GM18951 (cell line): ENCODE measurements at regions not wholly inside any gene's neighbourhood (a gene's known extent, or its start where the extent isn't known, plus 50 kb on each side); places are given as distances from the start of the nearest gene placed in this dataset.

Source experiments
- POLR2A ChIP-seq: IDR thresholded peaks from 4 replicates; pipeline ENCODE4 v1.6.1; 2011; ENCODE audit warnings: mild to moderate bottlenecking; ENCODE audit not compliant: insufficient read length, insufficient read depth; ENCODE audit errors: extremely low read depth
- in situ Hi-C: fragments of 300-500 bp; cut with MboI; formaldehyde crosslinking; loops from one replicate; pipeline ENCODE4 v1.12.0; 2022; ENCODE audit warnings: low sequenced_read_pairs, mixed read lengths, inconsistent platforms; ENCODE audit not compliant: unreplicated experiment

DNA sequence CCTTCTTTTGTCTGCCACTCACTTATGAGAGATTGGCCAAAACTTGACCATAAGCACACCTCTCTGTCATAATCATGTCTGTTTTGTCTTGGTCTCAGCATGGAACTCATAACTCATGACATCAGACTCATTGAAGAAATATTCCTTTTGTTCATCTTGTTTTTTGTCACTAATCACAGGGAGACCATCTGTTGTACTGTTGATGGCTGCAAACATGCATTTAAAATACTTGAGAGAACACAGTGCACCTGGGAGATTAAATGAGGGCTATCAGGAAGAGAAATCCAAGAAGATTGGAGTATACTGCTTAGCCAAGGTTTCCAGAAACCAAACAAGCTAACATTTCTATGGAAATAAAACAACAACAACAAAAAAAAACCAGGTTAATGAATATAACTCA, 689.7 kb downstream of the EPM2A start:
- in situ Hi-C loops = no loop called here
- TF ChIP-seq POLR2A = no peak

DNA sequence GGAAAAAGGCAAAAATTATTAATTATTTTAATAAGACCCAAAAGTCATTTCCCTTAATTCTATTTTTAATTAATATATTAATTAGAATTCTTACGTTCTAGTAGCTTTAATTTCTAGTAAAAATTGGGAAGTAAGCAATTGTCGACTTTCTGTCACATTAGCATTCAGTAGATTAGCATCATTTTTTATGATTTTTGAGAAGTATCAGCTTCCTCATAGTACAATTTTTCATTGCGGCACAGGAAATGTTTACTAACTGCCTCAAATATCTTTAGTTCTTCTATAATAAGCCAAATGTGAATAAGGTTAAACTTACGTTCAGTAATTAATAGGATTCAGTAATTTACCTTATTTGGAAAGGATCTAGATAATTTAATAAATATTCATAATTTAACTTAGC, 687.4 kb downstream of the EPM2A start:
- TF ChIP-seq POLR2A = no peak
- in situ Hi-C loops = no loop called here

DNA sequence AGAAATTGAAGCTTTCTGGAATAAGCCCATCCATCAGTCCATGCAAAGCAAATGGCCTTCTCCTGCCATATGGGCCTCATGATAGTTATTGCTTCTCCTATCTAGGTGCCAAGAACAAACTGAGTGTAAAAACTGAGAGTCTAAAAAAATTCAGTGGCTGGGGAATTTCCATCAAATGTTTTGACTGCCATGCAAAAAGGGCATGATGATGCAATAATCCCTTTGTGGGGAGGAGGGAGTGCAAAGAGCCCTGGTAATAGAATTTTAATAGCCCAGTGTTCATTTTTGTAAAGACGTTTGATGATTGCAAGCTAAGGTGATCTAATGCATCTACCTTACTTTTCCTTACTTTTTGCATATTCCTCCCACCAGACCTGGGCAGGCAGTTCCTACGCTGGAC, 683.7 kb downstream of the EPM2A start:
- no peak for TF ChIP-seq POLR2A
- in situ Hi-C loops = no loop called here

DNA sequence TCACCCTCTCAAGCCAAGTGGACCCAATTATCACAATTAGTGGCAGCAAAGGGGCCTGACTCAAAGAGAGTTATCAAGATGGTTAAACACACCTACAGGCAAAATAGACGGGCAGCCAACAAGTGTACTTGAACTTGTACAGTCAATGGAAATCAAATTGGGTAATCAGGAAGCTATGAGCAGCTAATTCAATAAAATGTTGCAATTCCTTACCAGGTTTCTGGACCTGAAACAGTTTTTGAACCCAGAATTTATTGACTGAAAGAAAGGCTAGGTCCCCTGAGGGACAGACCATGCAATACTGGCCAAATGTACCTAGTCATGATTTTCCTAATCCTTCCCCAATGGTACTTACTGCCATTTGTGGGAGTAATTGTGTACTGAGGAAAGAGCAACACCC, 679.8 kb downstream of the EPM2A start:
- TF ChIP-seq POLR2A = no peak
- in situ Hi-C loops = no loop called here

DNA sequence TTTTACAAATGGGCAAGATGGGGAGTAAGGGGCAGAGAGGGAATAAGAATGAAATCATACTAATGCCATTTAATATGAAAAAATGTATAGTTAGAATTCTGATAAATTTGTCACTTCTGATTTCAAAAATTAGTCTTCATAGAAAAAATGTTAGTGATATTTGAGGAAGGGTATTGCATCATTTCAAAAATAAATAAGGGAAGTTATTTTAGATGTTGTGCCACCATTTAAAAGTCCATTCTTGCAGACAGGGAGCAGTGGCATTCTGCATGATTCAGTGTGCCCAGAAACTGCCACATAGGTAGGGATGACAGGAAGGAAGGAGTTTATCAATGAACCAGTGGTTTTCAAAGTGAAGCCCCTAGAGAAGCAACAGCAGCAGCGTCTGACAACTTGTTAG, 674.6 kb downstream of the EPM2A start:
- TF ChIP-seq POLR2A = no peak
- in situ Hi-C loops = no loop called here

DNA sequence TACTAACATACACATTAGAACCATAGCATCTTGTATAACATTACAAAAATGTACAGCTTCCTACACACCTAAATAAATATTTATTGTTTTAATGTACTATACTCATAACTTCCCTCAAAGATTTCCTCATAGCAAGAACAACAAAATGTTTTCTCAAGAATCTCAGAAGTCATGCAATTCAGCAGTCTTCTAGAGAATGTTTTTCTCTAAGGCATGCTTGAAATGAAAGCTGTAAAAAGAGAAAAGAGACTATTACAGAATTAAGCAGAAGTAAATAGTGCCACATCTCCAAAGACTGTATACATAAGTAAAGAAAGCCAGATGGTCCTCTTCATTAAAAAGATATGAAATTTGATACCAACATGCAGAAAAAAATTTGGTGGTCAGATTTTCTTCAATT, 672.2 kb downstream of the EPM2A start:
- in situ Hi-C loops = no loop called here
- TF ChIP-seq POLR2A = no peak

DNA sequence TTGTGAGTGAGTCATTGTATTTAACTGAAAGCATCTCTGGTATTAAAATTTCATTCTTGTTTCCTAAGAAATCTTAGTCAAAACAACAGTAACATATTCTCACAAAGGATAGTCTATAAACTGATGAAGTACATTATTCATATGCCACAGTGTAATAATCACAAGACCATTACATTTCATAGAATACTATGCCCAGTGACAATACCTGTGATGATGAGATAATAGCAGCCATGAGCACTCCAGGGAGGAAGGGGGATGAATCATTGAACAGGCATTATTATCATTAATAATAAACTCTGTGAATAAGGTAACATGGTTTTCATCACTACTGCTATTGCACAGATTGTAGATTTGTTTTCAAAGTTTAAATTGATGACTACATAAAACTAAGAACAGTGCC, 667.9 kb downstream of the EPM2A start:
- in situ Hi-C loops = no loop called here
- TF ChIP-seq POLR2A = no peak

DNA sequence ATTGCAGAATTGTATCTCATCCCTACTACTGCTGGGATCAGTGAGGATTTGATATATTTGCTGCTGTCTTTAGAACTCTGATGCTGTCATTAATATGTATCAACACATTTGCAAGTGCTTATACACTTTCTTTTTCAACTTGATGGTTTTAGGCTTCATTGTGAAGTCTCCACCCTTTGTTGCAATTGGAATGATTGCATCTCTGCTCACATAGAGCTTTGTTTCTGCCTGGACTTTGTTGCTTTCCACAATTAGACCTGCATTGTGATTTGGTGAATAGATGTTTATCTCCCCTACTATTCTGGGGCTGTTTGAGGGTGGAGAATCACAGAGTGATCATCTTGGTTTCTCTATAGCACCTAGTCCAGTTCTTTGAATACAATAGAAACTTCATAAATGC, 666.7 kb downstream of the EPM2A start:
- in situ Hi-C loops = no loop called here
- TF ChIP-seq POLR2A = no peak

DNA sequence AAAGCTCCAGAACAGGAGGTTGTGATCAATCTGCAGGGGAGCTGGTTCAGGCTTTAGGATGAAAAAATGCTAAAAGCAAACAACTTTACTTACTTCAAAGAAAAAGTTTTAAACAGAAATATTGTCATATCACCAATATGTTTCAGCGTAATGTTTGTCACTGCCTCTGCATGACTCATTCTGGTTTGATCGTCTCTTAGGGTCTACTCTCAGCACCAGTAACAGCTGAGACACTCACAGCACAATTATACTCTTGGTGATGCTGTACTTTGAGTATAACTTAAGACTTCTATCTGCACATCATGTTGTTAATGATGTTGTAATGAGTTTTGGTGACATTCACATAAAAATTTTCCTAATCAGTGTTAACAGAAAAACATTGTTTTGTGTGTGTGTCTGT, 665.4 kb downstream of the EPM2A start:
- in situ Hi-C loops = no loop called here
- no peak for TF ChIP-seq POLR2A

DNA sequence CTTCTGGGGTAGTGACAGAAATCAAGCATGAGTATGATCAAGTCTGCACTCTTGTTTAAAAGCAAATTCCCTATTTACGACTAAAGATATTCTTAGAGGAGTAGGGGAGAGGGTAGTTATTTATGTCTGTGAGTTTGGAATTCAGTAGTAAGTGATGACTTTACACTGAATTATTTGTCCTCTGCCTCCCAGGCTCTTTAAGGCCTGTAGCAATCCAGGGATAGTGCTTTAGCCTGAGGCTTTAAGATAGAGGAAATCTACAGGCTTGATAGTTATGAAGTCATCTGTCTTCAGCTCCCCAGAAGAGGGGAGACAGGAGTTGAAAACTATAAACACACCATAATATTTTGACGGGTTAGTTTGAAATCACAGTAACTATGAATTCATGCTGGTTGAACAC, 664.5 kb downstream of the EPM2A start:
- TF ChIP-seq POLR2A = no peak
- in situ Hi-C loops = no loop called here

DNA sequence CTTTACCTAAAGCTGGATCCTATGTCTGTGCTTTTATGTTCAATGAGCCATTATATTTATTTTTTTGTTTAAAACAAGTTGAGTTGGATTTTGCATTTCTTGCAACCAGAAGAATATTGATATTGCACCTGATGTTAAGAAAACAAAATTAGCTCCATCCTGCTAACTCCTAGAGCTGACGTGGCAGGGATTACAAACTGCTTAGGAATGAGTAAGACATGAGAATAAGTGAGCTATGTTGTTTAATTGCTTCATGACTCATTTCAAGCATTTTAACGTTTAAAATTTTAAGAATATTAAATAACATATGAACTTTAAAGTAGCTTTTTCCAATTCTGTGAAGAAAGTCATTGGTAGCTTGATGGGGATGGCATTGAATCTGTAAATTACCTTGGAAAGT, 663.5 kb downstream of the EPM2A start:
- in situ Hi-C loops = no loop called here
- TF ChIP-seq POLR2A = no peak

DNA sequence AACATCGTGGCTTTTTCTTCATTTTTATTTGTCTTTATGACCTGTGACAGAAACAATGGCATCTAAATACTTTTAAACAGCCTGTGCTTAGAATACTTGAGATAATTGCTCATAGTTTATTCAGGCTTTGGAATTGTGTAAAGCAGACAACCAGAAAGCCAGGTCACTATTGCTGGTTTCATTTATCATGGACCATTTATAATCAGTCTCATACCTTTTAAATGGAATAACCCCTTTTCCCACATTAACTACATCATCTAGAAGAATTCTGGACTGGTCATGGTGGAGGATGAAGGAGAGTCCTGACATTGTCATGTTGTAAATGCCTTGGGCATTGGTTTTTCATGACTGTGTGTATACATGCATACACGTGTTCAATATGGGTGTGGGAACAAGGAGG, 661.5 kb downstream of the EPM2A start:
- no peak for TF ChIP-seq POLR2A
- in situ Hi-C loops = no loop called here

DNA sequence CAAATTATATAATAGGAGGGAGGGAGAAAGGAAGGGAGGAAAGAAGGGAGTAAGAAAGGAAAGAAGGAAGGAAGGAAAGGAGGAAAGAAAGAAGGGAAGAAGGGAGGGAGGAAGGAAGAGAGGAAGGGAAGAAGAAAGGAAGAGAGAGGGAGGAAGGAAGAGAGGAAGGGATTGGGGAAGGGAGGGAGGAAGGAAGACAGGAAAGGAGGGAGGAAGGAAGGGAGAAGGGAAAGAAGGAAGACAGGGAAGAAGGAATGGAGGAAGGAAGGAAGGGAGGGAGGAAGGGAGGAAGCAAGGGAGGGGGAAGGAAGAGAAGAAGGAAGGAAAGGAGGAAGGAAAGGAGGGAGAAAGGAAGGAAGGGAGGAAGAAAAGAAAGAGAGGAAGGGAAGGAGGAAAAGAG, 660.5 kb downstream of the EPM2A start:
- no peak for TF ChIP-seq POLR2A
- in situ Hi-C loops = no loop called here

DNA sequence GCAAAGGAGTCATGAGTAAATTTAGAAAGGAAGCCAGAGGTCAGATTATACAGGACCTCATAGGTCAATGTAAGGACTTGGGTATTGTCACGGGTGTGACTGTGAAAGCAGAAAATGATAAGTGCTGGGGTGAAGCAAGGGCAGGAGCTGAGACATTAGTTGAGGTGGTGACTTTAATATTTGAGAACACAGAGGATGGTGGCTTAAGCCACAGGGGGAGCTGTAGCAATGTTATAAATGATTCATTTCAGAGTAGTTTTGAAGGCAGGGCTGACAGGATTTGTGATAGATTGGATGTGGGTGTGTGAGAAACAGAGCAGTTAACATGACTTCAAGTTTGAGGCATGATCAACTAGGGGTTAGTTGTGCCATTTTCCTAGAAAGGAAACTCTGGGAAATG, 659.9 kb downstream of the EPM2A start:
- in situ Hi-C loops = no loop called here
- no peak for TF ChIP-seq POLR2A

DNA sequence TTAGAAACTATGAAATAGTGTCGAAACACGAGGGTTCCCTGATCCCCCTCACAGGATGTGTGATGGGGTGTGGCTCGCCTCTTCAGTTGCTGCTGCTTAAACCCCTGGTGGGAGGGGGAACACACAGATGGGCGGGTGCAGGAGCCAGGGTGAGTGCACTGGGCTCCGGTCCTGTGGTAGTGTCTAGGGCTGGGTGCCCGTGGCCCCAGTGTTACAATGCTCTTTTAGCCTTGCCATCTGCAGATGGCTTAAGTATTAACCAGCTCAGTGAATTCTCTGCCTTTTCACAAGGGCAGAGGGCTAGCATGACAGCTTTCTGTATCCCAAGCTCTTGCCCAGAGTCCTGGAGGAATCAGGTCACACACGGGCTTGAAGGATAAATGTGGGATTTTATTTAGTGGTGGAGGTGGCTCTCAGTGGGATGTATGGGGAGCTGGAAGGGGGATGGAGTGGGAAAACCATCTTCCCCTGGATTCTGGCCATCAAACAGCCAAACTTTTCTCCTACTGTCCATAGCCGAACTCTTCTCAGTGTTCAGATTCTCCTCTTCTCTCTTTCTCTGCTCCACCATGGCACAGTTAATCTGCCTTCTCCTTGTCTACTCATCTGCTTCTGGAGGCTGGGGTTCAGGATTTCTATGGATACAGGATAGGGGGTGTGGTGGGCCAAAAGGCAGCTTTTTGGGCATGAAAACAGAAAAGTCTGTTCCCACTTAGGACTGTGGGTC, 659.0 kb downstream of the EPM2A start:
- in situ Hi-C loops = no loop called here
- no peak for TF ChIP-seq POLR2A
